Aorta (tissue), 5 donors: ENCODE measurements at regions not wholly inside any gene's neighbourhood (a gene's known extent, or its start where the extent isn't known, plus 50 kb on each side); places are given as distances from the start of the nearest gene placed in this dataset.

Source experiments
- ATAC-seq: fragments of 200-7000 bp; cut with Tn5 transposase; one replicate; pipeline ENCODE4 v1.9.1; 2022; ENCODE audit warnings: moderate library complexity; ENCODE audit not compliant: low FRiP score
- DNase-seq, 2 donors: peaks; one replicate each; pipeline ENCODE4 v3.0.0-alpha.2; 2020
- H3K27ac ChIP-seq, 2 donors: one replicate each; pipeline ENCODE4 v1.5.1; 2013; ENCODE audit warnings: low read length in 2 of 2, mild to moderate bottlenecking in 2 of 2, moderate library complexity in 2 of 2, control low read depth in 1 of 2, inconsistent platforms in 1 of 2, low read depth in 1 of 2
- H3K27me3 ChIP-seq, 2 donors: one replicate each; pipeline ENCODE4 v1.6.1; 2013; ENCODE audit warnings: control low read depth in 1 of 2, low read length in 1 of 2, mild to moderate bottlenecking in 1 of 2, moderate library complexity in 1 of 2; ENCODE audit not compliant: insufficient read depth in 2 of 2, control insufficient read depth in 1 of 2
- H3K36me3 ChIP-seq, 2 donors: one replicate each; pipeline ENCODE4 v1.6.1; 2013; ENCODE audit warnings: control low read depth in 1 of 2, low read length in 1 of 2, mild to moderate bottlenecking in 1 of 2; ENCODE audit not compliant: insufficient read depth in 2 of 2, control insufficient read depth in 1 of 2
- H3K4me1 ChIP-seq, 2 donors: one replicate each; pipeline ENCODE4 v1.6.1; 2013; ENCODE audit warnings: low read length in 2 of 2, control low read depth in 1 of 2, mild to moderate bottlenecking in 1 of 2, moderate library complexity in 1 of 2; ENCODE audit not compliant: insufficient read depth in 2 of 2, control insufficient read depth in 1 of 2
- H3K4me3 ChIP-seq, 2 donors: one replicate each; pipeline ENCODE4 v1.5.1; 2013; ENCODE audit warnings: low read length in 2 of 2, control low read depth in 1 of 2, mild to moderate bottlenecking in 1 of 2
- H3K9me3 ChIP-seq: one replicate; pipeline ENCODE4 v1.6.1; 2013; ENCODE audit warnings: mild to moderate bottlenecking, low read length; ENCODE audit not compliant: control insufficient read depth
- WGBS, 2 donors: extraction: QIAGEN DNeasy Blood & Tissue Kit; methylation state at CpG; one replicate each; pipeline ENCODE4 v1.1.7; 2013; 5-methylcytosine and 5-hydroxymethylcytosine counted together
- intact Hi-C, 2 donors: fragments of 100-400 bp; cut with DNase I; formaldehyde crosslinking; loops; one replicate each; pipeline versions ENCODE4 v1.14.2 to v1.15.0; 2022
- donor health status: healthy with polysubstance abuse.
- donor health status: Bipolar disorder and iron deficiency.
- donor health status: DM: no; HTN: no; CAD: no.
- donor health status: DM: no; HTN: no; CAD: no.
- donor health status: DM: yes; HTN: yes; CAD: no.

- Histone ChIP-seq H3K4me1 (no peaks in the 10 kb centered on the region), H3K27me3 (no peaks in the 10 kb centered on the region), H3K4me3 (no peak overlapping the region), H3K27ac (no peak overlapping the region), H3K36me3 (no peaks in the 10 kb centered on the region), H3K9me3 (peaks cover 4% of the 10 kb centered on the region)
- 67 to 72% methylated on average over 2 of the region's 2 CpGs for WGBS, 2 donors
- DNase-seq (no peak), ATAC-seq (no peak)
- intact Hi-C loops, result no loop called here
These were observed 112.7 kb downstream of the NPIPB5 start for GRCh38 chr16:22623351-22623781.

DNA sequence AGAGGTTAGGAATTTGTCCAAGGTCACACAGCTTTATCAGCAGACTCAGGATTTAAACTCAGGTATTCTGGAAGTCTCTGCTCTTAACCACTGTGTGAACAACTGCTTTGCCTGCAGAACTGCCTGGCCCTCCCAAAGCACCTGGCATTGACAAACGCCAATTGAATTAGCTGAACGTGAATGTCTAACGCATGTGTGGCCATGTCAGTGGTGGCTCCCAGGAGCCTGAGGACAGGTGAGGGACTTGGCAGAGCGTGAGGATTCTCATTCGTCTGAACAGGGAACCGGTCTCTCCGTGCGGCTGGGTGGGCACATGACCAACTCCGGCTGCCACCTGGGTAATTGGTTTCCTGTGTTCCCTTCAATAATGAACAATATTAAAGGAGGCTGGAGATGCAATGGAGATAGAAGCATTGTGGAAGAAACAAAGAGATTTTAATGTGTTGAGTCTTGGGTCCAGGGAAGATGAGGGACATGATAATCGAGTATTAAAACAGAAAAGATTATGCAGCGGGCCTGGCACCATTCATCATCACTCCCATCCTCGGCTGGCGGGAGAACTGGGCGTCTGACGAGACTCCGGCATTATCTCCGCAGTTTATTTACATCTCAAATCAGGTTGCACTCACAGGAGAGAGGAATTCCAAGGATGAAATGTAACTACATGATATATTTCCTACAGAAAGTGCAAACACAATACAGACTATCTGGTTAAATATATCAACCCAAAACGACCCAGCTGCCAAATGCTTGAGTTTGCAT is 113.5 kb downstream of the NPIPB5 start:
- ATAC-seq (no peak), DNase-seq (no peak)
- Histone ChIP-seq H3K9me3 (peaks cover 2% of the 10 kb centered on the region), H3K4me1 (no peaks in the 10 kb centered on the region), H3K4me3 (no peak overlapping the region), H3K27me3 (no peaks in the 10 kb centered on the region), H3K27ac (no peak overlapping the region), H3K36me3 (no peaks in the 10 kb centered on the region)
- WGBS, 2 donors, result 71 to 76% methylated on average over 18 of the region's 18 CpGs
- intact Hi-C loops, result no loop called here

- Histone ChIP-seq H3K27ac (no peak overlapping the region), H3K4me3 (no peak overlapping the region), H3K4me1 (no peaks in the 10 kb centered on the region), H3K36me3 (no peaks in the 10 kb centered on the region), H3K9me3 (peaks cover 2% of the 10 kb centered on the region), H3K27me3 (no peaks in the 10 kb centered on the region)
- 65 to 70% methylated on average over 7 of the region's 7 CpGs for WGBS, 2 donors
- intact Hi-C loops, result no loop called here
- ATAC-seq, result no peak
- DNase-seq, result no peak
These were observed 114.3 kb downstream of the NPIPB5 start for GRCh38 chr16:22624800-22625533.

GRCh38 chr16:22625967-22626366 is 115.3 kb downstream of the NPIPB5 start:
- Histone ChIP-seq H3K4me3 (no peak overlapping the region), H3K27ac (no peak overlapping the region), H3K27me3 (no peaks in the 10 kb centered on the region), H3K4me1 (no peaks in the 10 kb centered on the region), H3K36me3 (no peaks in the 10 kb centered on the region), H3K9me3 (peaks cover 2% of the 10 kb centered on the region)
- ATAC-seq, result no peak
- WGBS, 2 donors, result 62 to 65% methylated on average over 2 of the region's 2 CpGs
- DNase-seq, result no peak
- intact Hi-C loops, result no loop called here

DNA sequence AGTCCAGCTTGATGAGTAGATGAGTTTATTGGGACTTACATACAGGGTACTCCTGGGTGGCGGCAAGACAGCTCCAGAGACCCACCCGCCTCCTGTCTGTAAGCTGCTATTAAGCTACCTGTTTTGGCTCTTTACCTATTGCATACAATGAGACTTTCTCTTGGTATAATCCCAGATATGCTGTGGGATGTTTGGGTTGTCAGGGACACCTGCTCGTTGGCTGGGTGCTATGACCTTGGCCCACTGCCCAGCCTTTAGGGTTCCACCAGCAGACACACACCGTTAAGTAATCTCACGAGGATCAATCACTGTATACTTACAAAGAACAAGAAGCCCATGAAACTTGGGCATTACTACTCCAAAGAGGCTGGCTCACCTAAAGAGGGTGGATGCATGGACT is 116.4 kb downstream of the NPIPB5 start:
- Histone ChIP-seq H3K27me3 (no peaks in the 10 kb centered on the region), H3K9me3 (peaks cover 2% of the 10 kb centered on the region), H3K4me3 (no peak overlapping the region), H3K36me3 (no peaks in the 10 kb centered on the region), H3K4me1 (no peaks in the 10 kb centered on the region), H3K27ac (no peak overlapping the region)
- ATAC-seq (no peak), DNase-seq (no peak)
- intact Hi-C loops, result no loop called here
- WGBS, 2 donors, result 82 to 83% methylated on average over 5 of the region's 5 CpGs

GRCh38 chr16:22628994-22629393 is 118.3 kb downstream of the NPIPB5 start:
- peaks cover 2% of the 10 kb centered on the region for H3K9me3 ChIP-seq
- H3K36me3 ChIP-seq, result no peaks in the 10 kb centered on the region
- intact Hi-C loops, result no loop called here
- H3K4me3 ChIP-seq, result no peak overlapping the region
- ATAC-seq (no peak), DNase-seq (no peak)
- H3K27me3 ChIP-seq, result no peaks in the 10 kb centered on the region
- no peak overlapping the region for H3K27ac ChIP-seq
- WGBS, 2 donors, result 87 to 92% methylated on average over 2 of the region's 2 CpGs
- no peaks in the 10 kb centered on the region for H3K4me1 ChIP-seq

DNA sequence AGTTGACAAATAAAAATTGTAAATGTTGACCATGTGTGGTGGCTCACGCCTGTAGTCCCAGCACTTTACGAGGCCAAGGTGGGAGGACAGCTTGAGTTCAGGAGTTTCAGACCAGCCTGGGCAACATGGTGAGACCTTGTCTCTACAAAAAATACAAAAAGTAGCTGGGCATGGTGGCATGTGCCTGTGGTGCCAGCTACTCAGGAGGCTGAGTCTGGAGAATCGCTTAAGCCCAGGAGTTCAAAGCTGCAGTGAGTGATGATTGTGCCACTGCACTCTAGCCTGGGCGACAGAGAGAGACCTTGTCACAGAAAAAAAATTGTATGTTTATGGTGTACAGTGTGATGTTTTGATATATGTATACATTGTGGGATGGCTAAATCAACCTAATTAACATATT is 119.6 kb downstream of the NPIPB5 start:
- Histone ChIP-seq H3K4me3 (no peak overlapping the region), H3K36me3 (no peaks in the 10 kb centered on the region), H3K27me3 (no peaks in the 10 kb centered on the region), H3K4me1 (no peaks in the 10 kb centered on the region), H3K27ac (no peak overlapping the region), H3K9me3 (no peaks in the 10 kb centered on the region)
- DNase-seq (no peak), ATAC-seq (no peak)
- WGBS, 2 donors, result 80% methylated on average over 4 of the region's 4 CpGs
- intact Hi-C loops, result no loop called here

DNA sequence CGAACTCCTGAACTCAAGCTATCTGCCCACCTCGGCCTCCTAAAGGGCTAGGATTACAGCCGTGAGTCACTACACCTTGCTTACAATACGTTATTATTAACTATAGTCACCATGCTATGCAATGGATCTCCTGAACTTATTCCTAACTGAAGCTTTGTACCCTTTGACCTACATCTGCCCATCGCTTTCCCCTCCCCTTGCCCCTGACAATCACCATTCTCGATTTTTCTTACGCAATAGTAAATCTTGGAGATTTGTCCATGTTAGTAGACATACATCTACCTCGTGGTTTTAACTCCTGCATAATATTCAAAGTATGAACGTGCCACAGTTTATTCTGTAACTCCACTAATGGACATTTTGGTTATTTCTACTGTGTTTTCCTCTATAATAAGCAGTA is 120.6 kb downstream of the NPIPB5 start:
- intact Hi-C loops, result no loop called here
- H3K9me3 ChIP-seq, result no peaks in the 10 kb centered on the region
- H3K27ac ChIP-seq, result no peak overlapping the region
- no peak overlapping the region for H3K4me3 ChIP-seq
- DNase-seq (no peak), ATAC-seq (no peak)
- WGBS, 2 donors, result 80 to 83% methylated on average over 9 of the region's 9 CpGs
- H3K4me1 ChIP-seq, result no peaks in the 10 kb centered on the region
- no peaks in the 10 kb centered on the region for H3K36me3 ChIP-seq
- peaks cover 0 to 2% of the 10 kb centered on the region in 2 donors for H3K27me3 ChIP-seq

GRCh38 chr16:22632606-22633005 is 121.9 kb downstream of the NPIPB5 start:
- 78 to 80% methylated on average over 4 of the region's 4 CpGs for WGBS, 2 donors
- H3K36me3 ChIP-seq, result no peaks in the 10 kb centered on the region
- intact Hi-C loops, result no loop called here
- H3K4me3 ChIP-seq, result no peak overlapping the region
- no peak overlapping the region for H3K27ac ChIP-seq
- H3K27me3 ChIP-seq, result peaks cover 0 to 2% of the 10 kb centered on the region in 2 donors
- H3K9me3 ChIP-seq, result peaks cover 3% of the 10 kb centered on the region
- ATAC-seq (no peak), DNase-seq (no peak)
- no peaks in the 10 kb centered on the region for H3K4me1 ChIP-seq
